K562 (cell line): ENCODE measurements at regions not wholly inside any gene's neighbourhood (a gene's known extent, or its start where the extent isn't known, plus 50 kb on each side); places are given as distances from the start of the nearest gene placed in this dataset.

Experiments used
- ATAC-seq: fragments of 200-7000 bp; cut with Tn5 transposase; 3 replicates; pipeline ENCODE4 v1.9.1; 2020; ENCODE audit warnings: moderate library complexity
- BruUV-seq: library from RNA; stranded (reverse); fragments of 400-500 nt; replicated peaks from 2 replicates; lab custom pipeline; 2021; lab: Mats Ljungman, UMichigan
- CTCF ChIA-PET: fragments of 300-600 bp; formaldehyde crosslinking; extraction: SDS; loops from one replicate; lab custom pipeline; 2021; ENCODE audit warnings: low intra/inter-chr PET ratio; lab: Yijun Ruan, JAX
- POLR2A ChIA-PET: fragments of 300-600, 350-650 bp; sonication (Branson Sonifier 250); formaldehyde crosslinking; extraction: SDS; loops from one replicate; lab custom pipeline; 2021; ENCODE audit warnings: antibody characterized with exemption, inconsistent platforms; lab: Yijun Ruan, JAX
- DNase-seq, 4 experiments: peaks; one replicate each; pipeline versions ENCODE4 v3.0.0 to v3.0.0-alpha.2; 2011 to 2018; ENCODE audit warnings: low spot score in 3 of 4, mixed read lengths in 3 of 4; ENCODE audit errors: extremely low read depth in 1 of 4
- FAIRE-seq: peaks from 2 replicates; lab custom pipeline; 2011; peaks lifted over from hg19 to GRCh38; lab: Jason Lieb, UNC
- H2AFZ ChIP-seq: 2 replicates; pipeline ENCODE4 v1.6.0; 2011; ENCODE audit warnings: low read depth, low read length, control low read depth, inconsistent platforms
- H3K27ac ChIP-seq: fragments of 200-600 bp; 3 replicates; pipeline ENCODE4 v1.8.0; 2011; ENCODE audit warnings: low read depth, mild to moderate bottlenecking, control low read depth, inconsistent platforms, low read length, moderate library complexity, mixed read lengths; ENCODE audit errors: extremely low read depth
- H3K27me3 ChIP-seq, 2 experiments: fragments of 300-600 bp in 1 of 2; 2 replicates in 1 of 2; 3 replicates in 1 of 2; pipeline versions ENCODE4 v1.6.0 to v1.8.0; 2011; ENCODE audit warnings: inconsistent platforms in 2 of 2, low read length in 2 of 2, mild to moderate bottlenecking in 1 of 2, mixed read lengths in 1 of 2, moderate library complexity in 1 of 2; ENCODE audit not compliant: control insufficient read depth in 2 of 2, insufficient read depth in 2 of 2
- H3K36me3 ChIP-seq: fragments of 300-600 bp; 3 replicates; pipeline ENCODE4 v1.8.0; 2011; ENCODE audit warnings: mild to moderate bottlenecking, low read length, inconsistent platforms; ENCODE audit not compliant: control insufficient read depth, insufficient read depth
- H3K4me1 ChIP-seq, 2 experiments: fragments of 200-600 bp in 1 of 2; replicated peaks in 1 of 2; 2 replicates in 1 of 2; 3 replicates in 1 of 2; pipeline versions ENCODE4 v1.5.1 to v1.8.0; 2011; ENCODE audit warnings: inconsistent platforms in 2 of 2, low read length in 2 of 2, mild to moderate bottlenecking in 1 of 2, mixed read lengths in 1 of 2, moderate library complexity in 1 of 2; ENCODE audit not compliant: control insufficient read depth in 2 of 2, insufficient read depth in 2 of 2
- H3K4me2 ChIP-seq: 2 replicates; pipeline ENCODE4 v1.6.1; 2011; ENCODE audit warnings: low read length, control low read depth, inconsistent platforms, mixed read lengths; ENCODE audit not compliant: insufficient read depth
- H3K4me3 ChIP-seq: fragments of 200-600 bp; sonication (generic), shearing (Covaris generic); 2 replicates; pipeline ENCODE4 v1.5.1; 2016; ENCODE audit warnings: control low read depth, inconsistent platforms
- H3K79me2 ChIP-seq: fragments of 200-600 bp; 3 replicates; pipeline ENCODE4 v1.8.0; 2011; ENCODE audit warnings: low read length, inconsistent platforms; ENCODE audit not compliant: control insufficient read depth, insufficient read depth
- H3K9ac ChIP-seq, 2 experiments: 2 replicates each; pipeline versions ENCODE4 v1.6.0 to v1.6.1; 2011; ENCODE audit warnings: low read depth in 2 of 2, low read length in 2 of 2, control low read depth in 1 of 2, inconsistent platforms in 1 of 2, mild to moderate bottlenecking in 1 of 2, mixed read lengths in 1 of 2; ENCODE audit not compliant: insufficient read depth in 1 of 2
- H3K9me1 ChIP-seq: one replicate; pipeline ENCODE4 v1.6.0; 2011; ENCODE audit warnings: inconsistent platforms, mild to moderate bottlenecking, low read length, moderate library complexity; ENCODE audit not compliant: control insufficient read depth, insufficient read depth
- H3K9me3 ChIP-seq: replicated peaks from 2 replicates; pipeline ENCODE4 v1.5.1; 2011; ENCODE audit warnings: low read depth, low read length, inconsistent platforms; ENCODE audit not compliant: control insufficient read depth, insufficient read depth
- H4K20me1 ChIP-seq: replicated peaks from 2 replicates; pipeline ENCODE4 v1.6.1; 2011; ENCODE audit warnings: low read length, inconsistent platforms, mixed read lengths; ENCODE audit not compliant: control insufficient read depth, insufficient read depth
- CBX5 ChIP-seq: IDR thresholded peaks from 2 replicates; pipeline ENCODE4 v1.6.1; 2014; ENCODE audit warnings: low read depth, borderline replicate concordance
- KAT8 ChIP-seq: fragments of 450-650 bp; IDR thresholded peaks from 2 replicates; pipeline ENCODE4 v1.6.1; 2016; ENCODE audit warnings: low read depth, mild to moderate bottlenecking
- MAFF ChIP-seq: IDR thresholded peaks from 2 replicates; pipeline ENCODE4 v1.6.1; 2012; ENCODE audit warnings: low read length, improper control_type of control experiment
- MAFK ChIP-seq: IDR thresholded peaks from 2 replicates; pipeline ENCODE4 v1.6.1; 2011; ENCODE audit warnings: low read length, improper control_type of control experiment
- MXI1 ChIP-seq: IDR thresholded peaks from 2 replicates; pipeline ENCODE4 v1.6.1; 2011; ENCODE audit warnings: low read depth, mild to moderate bottlenecking, improper control_type of control experiment, low read length
- RAD21 ChIP-seq, 2 experiments: fragments of 250-450 bp in 1 of 2; fragments of 450-650 bp in 1 of 2; sonication (Bioruptor Pico) in 1 of 2; formaldehyde crosslinking in 1 of 2; IDR thresholded peaks in 1 of 2; conservative IDR thresholded peaks in 1 of 2; 2 replicates each; pipeline versions ENCODE4 v1.4.0 to v1.8.0; 2020 to 2022; ENCODE audit warnings: mild to moderate bottlenecking in 2 of 2, moderate library complexity in 1 of 2
- ZC3H4 ChIP-seq: sonication (generic); formaldehyde crosslinking; IDR thresholded peaks from 2 replicates; pipeline ENCODE4 v1.9.0; 2021; ENCODE audit warnings: missing genetic modification reagents, borderline replicate concordance
- ZNF140 ChIP-seq: fragments of 250-450 bp; sonication (Bioruptor Pico); IDR thresholded peaks from 2 replicates; pipeline ENCODE4 v1.8.0; 2021; ENCODE audit warnings: moderate library complexity, mild to moderate bottlenecking, inconsistent platforms
- ZNF507 ChIP-seq: conservative IDR thresholded peaks from 2 replicates; pipeline ENCODE4 v1.6.1; 2017; ENCODE audit warnings: missing genetic modification characterization, missing compliant biosample characterization
- ZNF57 ChIP-seq: fragments of 450-650 bp; formaldehyde crosslinking; IDR thresholded peaks from 2 replicates; pipeline ENCODE4 v1.4.0; 2020; ENCODE audit warnings: mild to moderate bottlenecking, moderate library complexity
- ZNF717 ChIP-seq: fragments of 250-450 bp; sonication (Bioruptor Pico); IDR thresholded peaks from 2 replicates; pipeline ENCODE4 v1.5.0; 2021
- WGBS: fragments of 100-300 bp; shearing (Covaris generic); methylation state at CpG from one replicate; pipeline ENCODE4 v1.1.6; 2016; ENCODE audit warnings: low coverage, mixed read lengths; ENCODE audit not compliant: insufficient coverage; ENCODE audit errors: missing lambda C conversion rate; 5-methylcytosine and 5-hydroxymethylcytosine counted together
- in situ Hi-C: fragments of 300-500 bp; cut with MboI; formaldehyde crosslinking; loops from 4 replicates; pipeline ENCODE4 v1.15.0; 2018; ENCODE audit warnings: inconsistent platforms, mixed read lengths
- intact Hi-C: fragments of 100-400 bp; cut with micrococcal nuclease; formaldehyde crosslinking; loops from 2 replicates; pipeline ENCODE4 v1.14.2; 2022

- TF ChIP-seq ZNF140 (no peak), ZNF57 (no peak), RAD21 (CRISPR knock-in tag; conservative IDR thresholded peaks at IDR 0.05 in 1 of 2, IDR thresholded peaks at IDR 0.05 in 1 of 2) (no peak)
Measured at GRCh38 chr18:27274901-27275300, 89.8 kb upstream of the CHST9 start (continued).

GRCh38 chr18:27270508-27270907 is 85.4 kb upstream of the CHST9 start:
- H3K36me3 ChIP-seq: no peaks in the 10 kb centered on the region
- BruUV-seq: no TSS peak
- WGBS: 1% methylated on average over 2 of the region's 2 CpGs
- peaks cover 6% of the 10 kb centered on the region; the same call in 1 of the 2 replicates for H3K9me3 ChIP-seq
- H4K20me1 ChIP-seq: no peaks in the 10 kb centered on the region
- no peak overlapping the region for H3K27ac ChIP-seq
- no peaks in the 10 kb centered on the region for H3K79me2 ChIP-seq
- FAIRE-seq (no peak), ATAC-seq (no peak), DNase-seq (no peak)
- intact Hi-C loops: loop anchor here (5.0 kb wide), 1 partner anchor 47 kb away; no protein-coding TSS in a partner anchor
- ChIA-PET CTCF (no interaction called here), POLR2A (no interaction called here)
- no peak overlapping the region for H2AFZ ChIP-seq
- no peak overlapping the region for H3K4me2 ChIP-seq
- no peaks in the 10 kb centered on the region for H3K4me1 ChIP-seq
- no peak overlapping the region for H3K9ac ChIP-seq
- TF ChIP-seq ZC3H4 (CRISPR knock-in tag) (no peak), KAT8 (no peak), MXI1 (no peak), ZNF717 (CRISPR knock-in tag) (no peak), ZNF507 (tag) (0 out of 2 replicates have a peak, but pooled peaks have one; percentile 27), MAFF (peak; percentile 51; the same call in 1 of the 2 replicates), CBX5 (no peak), MAFK (0 out of 2 replicates have a peak, but pooled peaks have one; percentile 35)
- H3K27me3 ChIP-seq: no peaks in the 10 kb centered on the region
- in situ Hi-C loops: no loop called here
- no peak overlapping the region for H3K4me3 ChIP-seq
- no peaks in the 10 kb centered on the region for H3K9me1 ChIP-seq
